CD4-positive, CD25-positive, alpha-beta regulatory T cell (primary cell): ENCODE measurements at regions not wholly inside any gene's neighbourhood (a gene's known extent, or its start where the extent isn't known, plus 50 kb on each side); places are given as distances from the start of the nearest gene placed in this dataset.
"Not testable (repeated sequence)": the region's sequence is repeated elsewhere in the genome, so short reads cannot be mapped to it uniquely, and the experiment has no call there.

Experiments
- ATAC-seq, 2 donors: fragments of 150-1000 bp; cut with Tn5 transposase; one replicate each; pipeline ENCODE4 v1.10.0; 2021; ENCODE audit warnings: low read depth in 2 of 2, moderate number of reproducible peaks in 2 of 2, moderate library complexity in 1 of 2
- DNase-seq, 3 donors: peaks; one replicate each; pipeline versions ENCODE4 v3.0.0 to v3.0.0-alpha.2; 2012 to 2022; ENCODE audit warnings: mixed read lengths in 1 of 3
- H3K27ac ChIP-seq: one replicate; pipeline ENCODE4 v1.7.0; 2013; ENCODE audit warnings: mild to moderate bottlenecking, low read length; ENCODE audit not compliant: insufficient read depth, poor library complexity, severe bottlenecking
- H3K27me3 ChIP-seq: one replicate; pipeline ENCODE4 v1.7.0; 2013; ENCODE audit warnings: low read length; ENCODE audit not compliant: control insufficient read depth, insufficient read depth
- H3K36me3 ChIP-seq: one replicate; pipeline ENCODE4 v1.7.0; 2013; ENCODE audit warnings: mild to moderate bottlenecking, low read length, moderate library complexity; ENCODE audit not compliant: control insufficient read depth, insufficient read depth
- H3K4me1 ChIP-seq: 2 replicates; pipeline ENCODE4 v1.7.0; 2013; ENCODE audit warnings: mild to moderate bottlenecking, low read length; ENCODE audit not compliant: insufficient read depth, control insufficient read depth, poor library complexity, severe bottlenecking
- H3K4me3 ChIP-seq: one replicate; pipeline ENCODE4 v1.7.0; 2013; ENCODE audit warnings: low read depth, mild to moderate bottlenecking, low read length, moderate library complexity
- H3K9me3 ChIP-seq, 2 experiments: 1 replicate in 1 of 2; 2 replicates in 1 of 2; pipeline ENCODE4 v1.7.0; 2013; ENCODE audit warnings: low read length in 2 of 2, mild to moderate bottlenecking in 1 of 2, moderate library complexity in 1 of 2; ENCODE audit not compliant: control insufficient read depth in 2 of 2
- H3K27ac Mint-ChIP-seq, 3 donors: one replicate each; pipeline ENCODE4 v1.8.0; 2020 to 2022; ENCODE audit warnings: mild to moderate bottlenecking in 3 of 3, mixed read lengths in 3 of 3, moderate library complexity in 2 of 3
- H3K27me3 Mint-ChIP-seq: one replicate; pipeline ENCODE4 v1.8.0; 2022; ENCODE audit warnings: mild to moderate bottlenecking, mixed read lengths
- H3K36me3 Mint-ChIP-seq: one replicate; pipeline ENCODE4 v1.8.0; 2020; ENCODE audit warnings: mixed read lengths
- H3K4me1 Mint-ChIP-seq, 4 donors: one replicate each; pipeline ENCODE4 v1.8.0; 2020 to 2022; ENCODE audit warnings: mixed read lengths in 4 of 4, mild to moderate bottlenecking in 1 of 4
- H3K4me3 Mint-ChIP-seq, 4 donors: one replicate each; pipeline ENCODE4 v1.8.0; 2020 to 2022; ENCODE audit warnings: mild to moderate bottlenecking in 4 of 4, mixed read lengths in 4 of 4, moderate library complexity in 3 of 4
- H3K9me3 Mint-ChIP-seq, 7 donors: one replicate each; pipeline ENCODE4 v1.8.0; 2020 to 2022; ENCODE audit warnings: mixed read lengths in 7 of 7, mild to moderate bottlenecking in 3 of 7, moderate library complexity in 2 of 7

- H3K4me1 ChIP-seq: no peaks in the 10 kb centered on the region
- no peaks in the 10 kb centered on the region for H3K9me3 ChIP-seq
- no peaks in the 10 kb centered on the region for H3K27me3 ChIP-seq
- H3K4me3 Mint-ChIP-seq: no peak overlapping the region
- no peak overlapping the region for H3K27ac Mint-ChIP-seq
- H3K27ac ChIP-seq: no peak overlapping the region
- no peaks in the 10 kb centered on the region for H3K36me3 ChIP-seq
- H3K27me3 Mint-ChIP-seq: peaks cover 5% of the 10 kb centered on the region
- no peak overlapping the region for H3K4me3 ChIP-seq
- ATAC-seq: no peak
- no peaks in the 10 kb centered on the region for H3K4me1 Mint-ChIP-seq
- no peak for DNase-seq
- peaks cover 0 to 6% (median 3%) of the 10 kb centered on the region in 7 donors for H3K9me3 Mint-ChIP-seq
- H3K36me3 Mint-ChIP-seq: no peaks in the 10 kb centered on the region
Observed at GRCh38 chr9:82883436-82883835, 179.5 kb downstream of the RASEF start.

GRCh38 chr9:82883974-82884373, 179.0 kb downstream of the RASEF start:
- H3K4me3 Mint-ChIP-seq: peak overlapping the region in 1 of 4 donors; percentile 54
- not testable (repeated sequence) for DNase-seq, H3K27ac ChIP-seq, H3K4me1 ChIP-seq, H3K27me3 ChIP-seq, H3K4me1 Mint-ChIP-seq, H3K9me3 ChIP-seq, H3K27ac Mint-ChIP-seq, H3K4me3 ChIP-seq, H3K36me3 ChIP-seq, H3K9me3 Mint-ChIP-seq, H3K36me3 Mint-ChIP-seq, ATAC-seq, H3K27me3 Mint-ChIP-seq

- Mint-ChIP-seq H3K27me3 (no peaks in the 10 kb centered on the region), H3K36me3 (no peaks in the 10 kb centered on the region), H3K4me1 (no peaks in the 10 kb centered on the region), H3K27ac (no peak overlapping the region), H3K4me3 (no peak overlapping the region), H3K9me3 (peaks cover 0 to 3% (median 0%) of the 10 kb centered on the region in 7 donors)
- Histone ChIP-seq H3K4me1 (no peaks in the 10 kb centered on the region), H3K9me3 (no peaks in the 10 kb centered on the region), H3K4me3 (no peak overlapping the region), H3K27ac (no peak overlapping the region), H3K27me3 (no peaks in the 10 kb centered on the region), H3K36me3 (no peaks in the 10 kb centered on the region)
- ATAC-seq (no peak), DNase-seq (no peak)
Observed at GRCh38 chr9:82890401-82890800, 172.5 kb downstream of the RASEF start.

- Mint-ChIP-seq H3K9me3 (peaks cover 0 to 3% (median 0%) of the 10 kb centered on the region in 7 donors), H3K36me3 (no peaks in the 10 kb centered on the region), H3K27ac (no peak overlapping the region), H3K4me1 (no peaks in the 10 kb centered on the region), H3K27me3 (no peaks in the 10 kb centered on the region), H3K4me3 (no peak overlapping the region)
- Histone ChIP-seq H3K27ac (no peak overlapping the region), H3K4me1 (no peaks in the 10 kb centered on the region), H3K27me3 (no peaks in the 10 kb centered on the region), H3K4me3 (no peak overlapping the region), H3K9me3 (no peaks in the 10 kb centered on the region), H3K36me3 (no peaks in the 10 kb centered on the region)
- ATAC-seq: no peak
- DNase-seq: no peak
Observed at GRCh38 chr9:82890865-82891264, 172.1 kb downstream of the RASEF start.

GRCh38 chr9:82891321-82891720, 171.6 kb downstream of the RASEF start:
- H3K27me3 Mint-ChIP-seq: no peaks in the 10 kb centered on the region
- no peak overlapping the region for H3K4me3 Mint-ChIP-seq
- DNase-seq (no peak), ATAC-seq (no peak)
- H3K4me1 Mint-ChIP-seq: no peaks in the 10 kb centered on the region
- H3K9me3 Mint-ChIP-seq: peaks cover 0 to 4% (median 0%) of the 10 kb centered on the region in 7 donors
- no peaks in the 10 kb centered on the region for H3K9me3 ChIP-seq
- H3K36me3 ChIP-seq: no peaks in the 10 kb centered on the region
- no peak overlapping the region for H3K4me3 ChIP-seq
- no peaks in the 10 kb centered on the region for H3K36me3 Mint-ChIP-seq
- H3K27me3 ChIP-seq: no peaks in the 10 kb centered on the region
- H3K27ac Mint-ChIP-seq: no peak overlapping the region
- no peaks in the 10 kb centered on the region for H3K4me1 ChIP-seq
- no peak overlapping the region for H3K27ac ChIP-seq

GRCh38 chr9:82893549-82893948, 169.4 kb downstream of the RASEF start:
- H3K27ac ChIP-seq: no peak overlapping the region
- ATAC-seq (no peak), DNase-seq (no peak)
- Mint-ChIP-seq H3K9me3 (peaks cover 0 to 11% (median 3%) of the 10 kb centered on the region in 7 donors), H3K27ac (no peak overlapping the region), H3K4me3 (no peak overlapping the region), H3K27me3 (no peaks in the 10 kb centered on the region), H3K36me3 (no peaks in the 10 kb centered on the region), H3K4me1 (no peaks in the 10 kb centered on the region)
- H3K4me3 ChIP-seq: no peak overlapping the region
- H3K4me1 ChIP-seq: no peaks in the 10 kb centered on the region
- no peaks in the 10 kb centered on the region for H3K36me3 ChIP-seq
- H3K9me3 ChIP-seq: no peaks in the 10 kb centered on the region
- H3K27me3 ChIP-seq: no peaks in the 10 kb centered on the region

GRCh38 chr9:82894548-82894947, 168.4 kb downstream of the RASEF start:
- Mint-ChIP-seq H3K4me3 (no peak overlapping the region), H3K36me3 (no peaks in the 10 kb centered on the region), H3K4me1 (no peaks in the 10 kb centered on the region), H3K27ac (no peak overlapping the region), H3K9me3 (peaks cover 0 to 11% (median 4%) of the 10 kb centered on the region in 7 donors), H3K27me3 (no peaks in the 10 kb centered on the region)
- H3K9me3 ChIP-seq: no peaks in the 10 kb centered on the region
- H3K4me3 ChIP-seq: no peak overlapping the region
- no peak overlapping the region for H3K27ac ChIP-seq
- DNase-seq (no peak), ATAC-seq (no peak)
- no peaks in the 10 kb centered on the region for H3K36me3 ChIP-seq
- H3K27me3 ChIP-seq: no peaks in the 10 kb centered on the region
- H3K4me1 ChIP-seq: no peaks in the 10 kb centered on the region

- H3K27me3 ChIP-seq: no peaks in the 10 kb centered on the region
- no peak for DNase-seq
- no peaks in the 10 kb centered on the region for H3K36me3 ChIP-seq
- H3K27ac ChIP-seq: no peak overlapping the region
- H3K4me3 ChIP-seq: no peak overlapping the region
- H3K9me3 Mint-ChIP-seq: peaks cover 0 to 11% (median 4%) of the 10 kb centered on the region in 7 donors
- H3K9me3 ChIP-seq: no peaks in the 10 kb centered on the region
- no peak for ATAC-seq
- H3K4me1 ChIP-seq: no peaks in the 10 kb centered on the region
- H3K4me3 Mint-ChIP-seq: no peak overlapping the region
- no peaks in the 10 kb centered on the region for H3K36me3 Mint-ChIP-seq
- no peak overlapping the region for H3K27ac Mint-ChIP-seq
- no peaks in the 10 kb centered on the region for H3K4me1 Mint-ChIP-seq
- no peaks in the 10 kb centered on the region for H3K27me3 Mint-ChIP-seq
Observed at GRCh38 chr9:82894961-82895821, 167.8 kb downstream of the RASEF start.
